Glutamatergic neuron (in vitro differentiated cells): ENCODE measurements at regions not wholly inside any gene's neighbourhood (a gene's known extent, or its start where the extent isn't known, plus 50 kb on each side); places are given as distances from the start of the nearest gene placed in this dataset.
"Not testable (repeated sequence)": the region's sequence is repeated elsewhere in the genome, so short reads cannot be mapped to it uniquely, and the experiment has no call there.

ENCODE experiments used
- DNase-seq: peaks from one replicate; pipeline ENCODE4 v3.0.0; 2022
- H3K27ac Mint-ChIP-seq: one replicate; pipeline ENCODE4 v1.8.0; 2020; ENCODE audit warnings: mild to moderate bottlenecking, mixed read lengths, inconsistent platforms; ENCODE audit not compliant: unreplicated experiment
- H3K27me3 Mint-ChIP-seq: one replicate; pipeline ENCODE4 v1.8.0; 2020; ENCODE audit warnings: mild to moderate bottlenecking, moderate library complexity, mixed read lengths, inconsistent platforms; ENCODE audit not compliant: unreplicated experiment
- H3K36me3 Mint-ChIP-seq: one replicate; pipeline ENCODE4 v1.8.0; 2020; ENCODE audit warnings: mild to moderate bottlenecking, mixed read lengths, inconsistent platforms; ENCODE audit not compliant: unreplicated experiment
- H3K4me1 Mint-ChIP-seq: one replicate; pipeline ENCODE4 v1.8.0; 2020; ENCODE audit warnings: mild to moderate bottlenecking, low read depth, mixed read lengths, inconsistent platforms; ENCODE audit not compliant: unreplicated experiment
- H3K4me3 Mint-ChIP-seq: one replicate; pipeline ENCODE4 v1.8.0; 2020; ENCODE audit warnings: mild to moderate bottlenecking, mixed read lengths, inconsistent platforms; ENCODE audit not compliant: unreplicated experiment
- H3K9me3 Mint-ChIP-seq: one replicate; pipeline ENCODE4 v1.8.0; 2020; ENCODE audit warnings: mild to moderate bottlenecking, moderate library complexity, mixed read lengths, inconsistent platforms; ENCODE audit not compliant: unreplicated experiment
- CTCF ChIP-seq: fragments of 200-600 bp; sonication (generic); IDR thresholded peaks from one replicate; pipeline ENCODE4 v1.5.0; 2021; ENCODE audit not compliant: partially characterized antibody, unreplicated experiment

GRCh38 chr3:83230841-83231240 is 1469.4 kb upstream of the GBE1 start:
- H3K4me3 Mint-ChIP-seq: no peak overlapping the region
- H3K27me3 Mint-ChIP-seq: no peaks in the 10 kb centered on the region
- TF ChIP-seq CTCF: no peak
- H3K9me3 Mint-ChIP-seq: no peaks in the 10 kb centered on the region
- no peak overlapping the region for H3K27ac Mint-ChIP-seq
- H3K4me1 Mint-ChIP-seq: no peaks in the 10 kb centered on the region
- H3K36me3 Mint-ChIP-seq: no peaks in the 10 kb centered on the region
- no peak for DNase-seq

- H3K9me3 Mint-ChIP-seq: no peaks in the 10 kb centered on the region
- H3K27ac Mint-ChIP-seq: no peak overlapping the region
- H3K36me3 Mint-ChIP-seq: no peaks in the 10 kb centered on the region
- no peak overlapping the region for H3K4me3 Mint-ChIP-seq
- no peak for DNase-seq
- no peaks in the 10 kb centered on the region for H3K27me3 Mint-ChIP-seq
- H3K4me1 Mint-ChIP-seq: no peaks in the 10 kb centered on the region
- no peak for TF ChIP-seq CTCF
Observed at GRCh38 chr3:83230376-83230775, 1468.9 kb upstream of the GBE1 start.

- no peaks in the 10 kb centered on the region for H3K9me3 Mint-ChIP-seq
Observed at GRCh38 chr3:83226751-83227150, 1465.3 kb upstream of the GBE1 start.

GRCh38 chr3:83224101-83224868 is 1462.8 kb upstream of the GBE1 start:
- no peaks in the 10 kb centered on the region for H3K36me3 Mint-ChIP-seq
- no peaks in the 10 kb centered on the region for H3K27me3 Mint-ChIP-seq
- TF ChIP-seq CTCF: no peak
- no peaks in the 10 kb centered on the region for H3K9me3 Mint-ChIP-seq
- no peak for DNase-seq
- no peak overlapping the region for H3K27ac Mint-ChIP-seq
- H3K4me1 Mint-ChIP-seq: no peaks in the 10 kb centered on the region
- H3K4me3 Mint-ChIP-seq: no peak overlapping the region

More at GRCh38 chr3:83226751-83227150, 1465.3 kb upstream of the GBE1 start:
- Mint-ChIP-seq H3K36me3 (no peaks in the 10 kb centered on the region), H3K27me3 (no peaks in the 10 kb centered on the region), H3K4me3 (no peak overlapping the region), H3K27ac (no peak overlapping the region), H3K4me1 (no peaks in the 10 kb centered on the region)
- TF ChIP-seq CTCF: no peak
- DNase-seq: no peak

- Mint-ChIP-seq H3K4me1 (no peaks in the 10 kb centered on the region), H3K27me3 (no peaks in the 10 kb centered on the region), H3K36me3 (no peaks in the 10 kb centered on the region), H3K9me3 (peaks cover 1% of the 10 kb centered on the region), H3K27ac (no peak overlapping the region), H3K4me3 (no peak overlapping the region)
- TF ChIP-seq CTCF: no peak
- peak; percentile 17 for DNase-seq
Observed at GRCh38 chr3:83218383-83219200, 1457.1 kb upstream of the GBE1 start.

- peak overlapping the region; percentile 17 for H3K27ac Mint-ChIP-seq
- not testable (repeated sequence) for H3K4me3 Mint-ChIP-seq, H3K9me3 Mint-ChIP-seq, H3K4me1 Mint-ChIP-seq, H3K27me3 Mint-ChIP-seq, DNase-seq, H3K36me3 Mint-ChIP-seq
Observed at GRCh38 chr3:83217595-83218118, 1456.2 kb upstream of the GBE1 start.
